ENCODE measurements at regions not wholly inside any gene's neighbourhood (a gene's known extent, or its start where the extent isn't known, plus 50 kb on each side); places are given as distances from the start of the nearest gene placed in this dataset.
"Not testable (repeated sequence)": the region's sequence is repeated elsewhere in the genome, so short reads cannot be mapped to it uniquely, and the experiment has no call there.

DNA sequence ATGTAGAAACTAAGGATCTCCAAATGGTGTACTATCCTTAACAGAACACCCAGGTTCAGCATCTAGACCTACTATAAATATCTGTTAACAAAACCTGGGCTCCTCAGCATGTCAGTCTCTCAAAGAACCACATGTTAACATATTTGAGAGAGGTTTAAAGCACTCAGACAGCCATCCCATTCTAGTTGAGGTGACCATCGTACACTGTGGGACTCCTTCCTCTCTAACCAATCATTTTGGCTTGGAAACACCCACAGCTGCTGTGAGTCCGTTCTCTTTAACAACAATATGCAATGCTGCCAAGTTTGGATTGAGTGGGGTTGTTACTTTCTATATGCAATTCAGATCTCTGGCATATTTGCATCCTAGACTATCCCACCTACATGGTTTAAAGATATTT, 105.8 kb downstream of the MRPL39 start:
- DNase-seq (ENCODE audit: low spot score in 2 of 2) = no peak
- Histone ChIP-seq H3K27me3 (ENCODE audit: low read depth) (no peaks in the 10 kb centered on the region), H3K4me3 (no peak overlapping the region), H3K4me1 (no peaks in the 10 kb centered on the region), H3K36me3 (replicated peaks) (no peaks in the 10 kb centered on the region), H3K9me3 (no peaks in the 10 kb centered on the region)
- in situ Hi-C loops (cut with MboI; ENCODE audit: low sequenced_read_pairs) = no loop called here

DNA sequence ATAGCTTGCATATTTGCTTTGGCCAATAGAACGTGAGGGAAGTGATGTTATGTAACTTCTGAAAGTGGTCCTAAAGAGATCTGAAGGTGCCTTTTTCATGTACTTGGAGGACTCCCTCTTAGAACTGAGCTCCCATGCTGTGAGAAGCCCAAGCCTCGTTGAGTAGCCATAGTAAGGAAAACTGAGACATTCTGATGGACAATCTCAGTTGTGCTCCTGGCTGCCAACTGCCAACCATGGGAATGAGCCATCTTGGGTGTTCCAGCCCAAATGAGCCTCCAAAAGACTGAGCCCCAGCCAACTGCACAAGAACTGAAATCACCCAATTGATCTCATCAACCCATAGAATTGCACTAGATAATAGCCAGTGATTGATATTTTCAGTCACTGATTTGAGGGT, 106.7 kb downstream of the MRPL39 start:
- Histone ChIP-seq H3K9me3 (no peaks in the 10 kb centered on the region), H3K27me3 (ENCODE audit: low read depth) (no peaks in the 10 kb centered on the region), H3K4me1 (no peaks in the 10 kb centered on the region), H3K4me3 (no peak overlapping the region), H3K36me3 (replicated peaks) (no peaks in the 10 kb centered on the region)
- DNase-seq (ENCODE audit: low spot score in 2 of 2) = no peak
- in situ Hi-C loops (cut with MboI; ENCODE audit: low sequenced_read_pairs) = no loop called here

- no peaks in the 10 kb centered on the region for H3K36me3 ChIP-seq (replicated peaks)
- no peaks in the 10 kb centered on the region for H3K4me1 ChIP-seq
- no peaks in the 10 kb centered on the region for H3K27me3 ChIP-seq (ENCODE audit: low read depth)
- no peaks in the 10 kb centered on the region for H3K9me3 ChIP-seq
- no peak overlapping the region for H3K4me3 ChIP-seq
- in situ Hi-C loops (cut with MboI; ENCODE audit: low sequenced_read_pairs) = no loop called here
- no peak for DNase-seq (ENCODE audit: low spot score in 2 of 2)
Measured at GRCh38 chr21:25496825-25497482, 110.3 kb downstream of the MRPL39 start.

GRCh38 chr21:25494804-25495203, 112.5 kb downstream of the MRPL39 start:
- in situ Hi-C loops (cut with MboI; ENCODE audit: low sequenced_read_pairs) = no loop called here
- Histone ChIP-seq H3K4me1 (no peaks in the 10 kb centered on the region), H3K4me3 (no peak overlapping the region)

DNA sequence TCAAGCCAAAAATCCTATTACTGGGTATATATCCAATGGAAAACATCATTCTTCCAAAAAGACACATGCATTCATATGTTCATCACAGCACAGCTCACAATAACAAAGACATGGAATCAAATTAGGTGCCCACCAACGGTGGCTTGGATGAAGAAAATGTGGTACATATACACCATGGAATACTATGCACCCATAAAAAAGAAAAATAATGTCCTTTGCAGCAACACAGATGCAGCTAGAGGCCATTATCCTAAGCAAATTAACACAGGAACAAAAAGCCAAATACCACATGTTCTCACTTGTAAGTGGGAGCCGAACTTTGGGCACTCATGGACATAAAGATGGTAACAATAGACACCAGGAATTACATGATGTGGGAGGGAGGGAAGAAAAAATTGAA, 113.6 kb downstream of the MRPL39 start:
- H3K9me3 ChIP-seq = no peaks in the 10 kb centered on the region

More at GRCh38 chr21:25494804-25495203, 112.5 kb downstream of the MRPL39 start:
- no peaks in the 10 kb centered on the region for H3K27me3 ChIP-seq (ENCODE audit: low read depth)
- DNase-seq (ENCODE audit: low spot score in 2 of 2) = no peak
- H3K9me3 ChIP-seq = no peaks in the 10 kb centered on the region
- no peaks in the 10 kb centered on the region for H3K36me3 ChIP-seq (replicated peaks)

DNA sequence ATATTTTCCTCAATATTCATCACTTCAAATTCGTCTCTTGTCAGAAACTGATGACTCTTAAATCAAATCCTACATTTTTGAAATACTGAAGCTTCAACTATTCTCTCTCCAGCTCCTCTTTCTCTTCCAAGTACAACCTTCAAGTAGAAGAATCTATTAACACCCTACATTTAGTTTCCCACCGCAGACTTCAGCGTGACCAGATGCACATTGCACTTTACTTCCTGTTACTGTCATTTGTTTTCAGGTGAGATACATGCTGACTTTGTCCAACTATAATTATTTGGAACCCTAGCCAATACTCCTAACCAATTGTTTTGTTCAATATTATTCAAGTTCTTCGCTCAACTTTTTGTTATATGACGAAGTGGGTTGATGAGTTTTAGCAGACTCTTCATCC, 116.0 kb downstream of the MRPL39 start:
- no peaks in the 10 kb centered on the region for H3K9me3 ChIP-seq
- in situ Hi-C loops (cut with MboI; ENCODE audit: low sequenced_read_pairs) = no loop called here
- H3K36me3 ChIP-seq (replicated peaks) = no peaks in the 10 kb centered on the region
- peaks cover 7% of the 10 kb centered on the region for H3K4me1 ChIP-seq
- no peaks in the 10 kb centered on the region for H3K27me3 ChIP-seq (ENCODE audit: low read depth)
- DNase-seq (ENCODE audit: low spot score in 2 of 2) = no peak
- H3K4me3 ChIP-seq = no peak overlapping the region

More for the DNA sequence above, 113.6 kb downstream of the MRPL39 start:
- in situ Hi-C loops (cut with MboI; ENCODE audit: low sequenced_read_pairs) = no loop called here
- Histone ChIP-seq H3K4me3 (no peak overlapping the region), H3K27me3 (ENCODE audit: low read depth) (no peaks in the 10 kb centered on the region), H3K4me1 (no peaks in the 10 kb centered on the region), H3K36me3 (replicated peaks) (no peaks in the 10 kb centered on the region)
- DNase-seq (ENCODE audit: low spot score in 2 of 2) = no peak

GRCh38 chr21:25490742-25491141, 116.5 kb downstream of the MRPL39 start:
- DNase-seq (ENCODE audit: low spot score in 2 of 2) = no peak
- no peak overlapping the region for H3K4me3 ChIP-seq
- H3K4me1 ChIP-seq = peaks cover 7% of the 10 kb centered on the region
- H3K36me3 ChIP-seq (replicated peaks) = no peaks in the 10 kb centered on the region
- in situ Hi-C loops (cut with MboI; ENCODE audit: low sequenced_read_pairs) = no loop called here
- no peaks in the 10 kb centered on the region for H3K27me3 ChIP-seq (ENCODE audit: low read depth)
- H3K9me3 ChIP-seq = no peaks in the 10 kb centered on the region

DNA sequence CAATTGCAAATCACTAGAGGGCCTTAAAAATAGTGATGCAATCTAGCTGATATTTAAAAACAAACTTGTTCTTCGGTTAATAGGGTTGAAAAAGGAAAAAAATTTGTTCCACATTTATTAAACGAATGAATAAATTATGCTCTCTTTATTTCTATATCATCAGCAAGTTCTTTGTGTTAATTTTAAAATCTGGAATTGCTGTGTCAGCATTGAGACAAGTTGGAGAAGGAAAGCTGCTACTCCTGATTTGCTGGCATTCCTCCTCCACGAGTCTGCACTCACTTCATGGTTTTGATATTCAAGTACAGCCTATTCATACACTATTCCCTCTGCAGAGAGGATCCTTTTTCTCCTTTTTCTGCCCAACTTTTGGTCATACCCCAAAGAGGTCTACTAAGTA, 117.6 kb downstream of the MRPL39 start:
- no peak for DNase-seq (ENCODE audit: low spot score in 2 of 2)
- in situ Hi-C loops (cut with MboI; ENCODE audit: low sequenced_read_pairs) = no loop called here
- Histone ChIP-seq H3K36me3 (replicated peaks) (no peaks in the 10 kb centered on the region), H3K9me3 (no peaks in the 10 kb centered on the region), H3K27me3 (ENCODE audit: low read depth) (no peaks in the 10 kb centered on the region), H3K4me3 (no peak overlapping the region), H3K4me1 (peaks cover 7% of the 10 kb centered on the region)

GRCh38 chr21:25487046-25487594, 120.2 kb downstream of the MRPL39 start:
- H3K27me3 ChIP-seq (ENCODE audit: low read depth) = no peaks in the 10 kb centered on the region
- H3K36me3 ChIP-seq (replicated peaks) = no peaks in the 10 kb centered on the region
- H3K4me3 ChIP-seq = no peak overlapping the region
- in situ Hi-C loops (cut with MboI; ENCODE audit: low sequenced_read_pairs) = no loop called here
- no peak for DNase-seq (ENCODE audit: low spot score in 2 of 2)
- peaks cover 7% of the 10 kb centered on the region for H3K4me1 ChIP-seq
- peaks cover 3% of the 10 kb centered on the region; the same call in 1 of the 2 replicates for H3K9me3 ChIP-seq

DNA sequence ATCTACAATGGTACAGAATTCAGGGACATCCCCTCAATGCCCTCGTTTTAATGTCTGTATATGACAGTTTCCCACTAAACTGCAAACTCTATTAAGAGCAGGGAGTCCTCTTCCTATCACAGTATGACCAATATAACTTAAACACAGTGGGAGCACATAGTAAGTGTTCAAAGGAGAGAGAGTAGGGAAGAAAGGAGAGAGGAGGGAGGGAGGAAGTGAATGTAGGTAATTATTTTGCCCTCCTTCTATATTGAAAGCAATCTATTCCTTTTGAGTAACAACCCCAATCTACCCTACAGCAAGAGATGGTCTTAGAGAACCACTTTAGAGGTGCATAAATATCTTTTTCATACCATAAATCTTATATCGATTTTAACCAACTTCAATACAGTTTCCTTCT, 121.4 kb downstream of the MRPL39 start:
- peaks cover 7% of the 10 kb centered on the region for H3K4me1 ChIP-seq
- DNase-seq (ENCODE audit: low spot score in 2 of 2) = no peak
- no peaks in the 10 kb centered on the region for H3K27me3 ChIP-seq (ENCODE audit: low read depth)
- no peak overlapping the region for H3K4me3 ChIP-seq
- no peaks in the 10 kb centered on the region for H3K36me3 ChIP-seq (replicated peaks)
- in situ Hi-C loops (cut with MboI; ENCODE audit: low sequenced_read_pairs) = no loop called here
- peaks cover 5% of the 10 kb centered on the region; the same call in 1 of the 2 replicates for H3K9me3 ChIP-seq

- DNase-seq (ENCODE audit: low spot score in 2 of 2) = no peak
- H3K9me3 ChIP-seq = no peaks in the 10 kb centered on the region
- no peaks in the 10 kb centered on the region for H3K36me3 ChIP-seq (replicated peaks)
- no peaks in the 10 kb centered on the region for H3K27me3 ChIP-seq (ENCODE audit: low read depth)
- no peak overlapping the region for H3K4me3 ChIP-seq
- in situ Hi-C loops (cut with MboI; ENCODE audit: low sequenced_read_pairs) = no loop called here
- H3K4me1 ChIP-seq = no peaks in the 10 kb centered on the region
Measured at GRCh38 chr21:25467896-25468295, 139.4 kb downstream of the MRPL39 start.

- H3K27me3 ChIP-seq (ENCODE audit: low read depth); DNase-seq (ENCODE audit: low spot score in 2 of 2); H3K9me3 ChIP-seq; in situ Hi-C loops (cut with MboI; ENCODE audit: low sequenced_read_pairs); H3K4me1 ChIP-seq; H3K36me3 ChIP-seq (replicated peaks); H3K4me3 ChIP-seq: not testable (repeated sequence)
Measured at GRCh38 chr21:25467071-25467470, 140.2 kb downstream of the MRPL39 start.

- Histone ChIP-seq H3K9me3 (no peaks in the 10 kb centered on the region), H3K27me3 (ENCODE audit: low read depth) (no peaks in the 10 kb centered on the region), H3K4me1 (no peaks in the 10 kb centered on the region), H3K4me3 (no peak overlapping the region), H3K36me3 (replicated peaks) (no peaks in the 10 kb centered on the region)
- in situ Hi-C loops (cut with MboI; ENCODE audit: low sequenced_read_pairs) = no loop called here
- DNase-seq (ENCODE audit: low spot score in 2 of 2) = no peak
Measured at GRCh38 chr21:25466470-25466869, 140.8 kb downstream of the MRPL39 start.

DNA sequence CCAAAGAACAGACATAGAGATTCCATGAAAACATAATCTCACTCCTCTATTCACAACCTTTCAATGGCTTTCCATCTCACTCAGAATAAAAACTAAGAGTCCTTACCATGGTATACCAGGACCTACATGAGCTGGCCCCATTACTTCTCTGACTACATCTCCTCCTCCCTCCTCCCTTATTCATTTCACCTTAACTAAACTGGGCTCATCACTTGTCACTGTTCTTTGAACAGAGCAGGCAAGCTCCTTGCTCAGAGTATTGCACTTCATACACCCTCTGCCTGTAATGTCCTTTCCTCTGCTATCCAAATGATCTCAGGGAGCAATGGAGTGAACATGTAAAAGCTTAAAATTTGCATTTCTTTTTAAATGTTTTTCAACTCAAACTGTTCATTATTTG, 142.0 kb downstream of the MRPL39 start:
- H3K4me3 ChIP-seq = no peak overlapping the region
- H3K9me3 ChIP-seq = no peaks in the 10 kb centered on the region
- DNase-seq (ENCODE audit: low spot score in 2 of 2) = no peak
- H3K36me3 ChIP-seq (replicated peaks) = no peaks in the 10 kb centered on the region
- in situ Hi-C loops (cut with MboI; ENCODE audit: low sequenced_read_pairs) = no loop called here
- H3K4me1 ChIP-seq = no peaks in the 10 kb centered on the region
- H3K27me3 ChIP-seq (ENCODE audit: low read depth) = no peaks in the 10 kb centered on the region

- H3K4me3 ChIP-seq = no peak overlapping the region
- no peaks in the 10 kb centered on the region for H3K27me3 ChIP-seq (ENCODE audit: low read depth)
- no peak for DNase-seq (ENCODE audit: low spot score in 2 of 2)
- H3K9me3 ChIP-seq = no peaks in the 10 kb centered on the region
- in situ Hi-C loops (cut with MboI; ENCODE audit: low sequenced_read_pairs) = no loop called here
- H3K4me1 ChIP-seq = no peaks in the 10 kb centered on the region
- no peaks in the 10 kb centered on the region for H3K36me3 ChIP-seq (replicated peaks)
Measured at GRCh38 chr21:25464275-25464674, 143.0 kb downstream of the MRPL39 start.
